Stimulated activated CD8-positive, alpha-beta memory T cell treated with anti-CD3 and anti-CD28 coated beads, Interleukin-15, amount 100 ng/mL, for 24 hours (primary cell): ENCODE measurements at regions not wholly inside any gene's neighbourhood (a gene's known extent, or its start where the extent isn't known, plus 50 kb on each side); places are given as distances from the start of the nearest gene placed in this dataset.
"Not testable (repeated sequence)": the region's sequence is repeated elsewhere in the genome, so short reads cannot be mapped to it uniquely, and the experiment has no call there.

Experiments
- DNase-seq: peaks from one replicate; pipeline ENCODE4 v3.0.0-alpha.2; 2020; ENCODE audit warnings: low read depth

DNA sequence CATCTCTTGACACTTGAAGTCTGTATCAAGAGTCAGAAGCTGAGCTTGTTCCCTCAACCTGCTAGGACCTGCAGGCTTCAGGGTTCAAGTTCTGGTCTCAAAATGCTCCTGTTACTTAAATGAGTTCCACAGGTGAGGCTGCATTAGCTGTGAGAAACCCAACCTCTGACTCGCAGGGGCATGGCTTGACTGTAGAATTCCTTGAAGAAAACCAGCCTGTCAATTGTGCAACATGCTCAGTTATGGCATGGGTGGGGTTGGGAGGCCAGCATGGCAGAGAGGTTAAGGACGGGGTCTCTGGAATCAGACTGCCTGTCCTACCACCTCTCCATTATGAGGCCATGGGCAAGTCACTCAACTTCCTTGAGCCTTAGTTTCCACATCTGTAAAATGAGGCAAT, 235.8 kb downstream of the EN1 start:
- DNase-seq = no peak

GRCh38 chr2:118609138-118609537, 238.3 kb downstream of the EN1 start:
- no peak for DNase-seq

DNA sequence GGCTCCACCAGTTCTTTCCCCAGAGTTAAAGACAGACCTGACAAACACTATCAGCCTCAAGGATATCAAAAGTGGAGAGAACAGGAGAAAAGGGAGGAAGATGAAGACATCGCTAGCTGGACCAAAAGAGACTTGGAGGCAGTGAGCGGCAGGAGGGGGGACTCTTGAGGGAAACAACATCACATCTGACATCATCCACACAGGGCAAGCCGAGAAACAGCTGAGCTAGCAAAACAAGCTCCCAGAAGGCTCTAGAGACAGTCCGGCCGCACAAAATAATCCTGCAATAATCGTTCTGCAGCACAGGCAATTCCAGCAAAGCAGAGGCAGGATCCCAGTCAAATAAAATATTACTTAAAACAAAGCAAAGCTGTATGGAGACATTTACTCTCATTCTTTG, 239.8 kb downstream of the EN1 start:
- DNase-seq = no peak

DNA sequence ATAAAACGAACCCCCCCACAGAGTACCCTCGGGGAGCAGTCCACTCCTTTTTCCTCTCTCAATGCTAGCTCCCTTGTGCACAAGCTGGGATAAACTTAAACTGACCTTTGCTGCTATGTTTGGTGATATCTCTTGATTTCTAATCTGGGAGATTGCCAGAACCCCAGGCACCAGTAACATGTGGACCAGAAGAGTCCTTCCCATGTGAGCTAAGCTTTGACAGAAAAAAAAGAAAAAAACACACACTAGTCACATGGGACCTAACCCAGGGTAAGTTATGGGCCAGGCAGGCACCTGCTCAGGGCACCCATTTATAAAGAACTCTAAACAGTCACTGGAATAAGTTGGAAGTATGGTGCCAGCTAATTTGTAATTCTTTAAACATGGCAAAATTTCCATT, 242.6 kb downstream of the EN1 start:
- no peak for DNase-seq

GRCh38 chr2:118604371-118604770, 243.1 kb downstream of the EN1 start:
- no peak for DNase-seq

- no peak for DNase-seq
Measured at GRCh38 chr2:118599141-118599540, 248.3 kb downstream of the EN1 start.

- no peak for DNase-seq
Measured at GRCh38 chr2:118596620-118597019, 250.8 kb downstream of the EN1 start.

DNA sequence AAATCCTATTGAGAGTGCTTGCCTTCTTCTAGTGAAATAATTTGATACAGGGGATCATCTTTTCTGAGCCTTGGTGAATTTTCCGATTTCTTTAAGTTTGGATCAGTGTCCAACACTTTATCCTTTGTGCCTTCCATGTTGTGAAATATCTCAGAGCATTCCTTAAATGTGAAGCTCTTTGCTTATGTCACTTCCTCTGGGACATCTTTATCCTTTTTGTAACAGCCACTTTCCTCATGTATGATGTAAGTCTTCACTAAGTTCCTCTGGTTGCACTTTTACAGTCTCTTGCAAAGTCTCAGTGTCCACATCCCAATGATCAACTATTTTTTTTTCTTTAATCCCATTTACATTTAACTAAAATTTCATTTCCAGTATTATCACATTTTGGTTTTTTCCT, 254.2 kb downstream of the EN1 start:
- no peak for DNase-seq

- DNase-seq = no peak
Measured at GRCh38 chr2:118591223-118591622, 256.2 kb downstream of the EN1 start.

DNA sequence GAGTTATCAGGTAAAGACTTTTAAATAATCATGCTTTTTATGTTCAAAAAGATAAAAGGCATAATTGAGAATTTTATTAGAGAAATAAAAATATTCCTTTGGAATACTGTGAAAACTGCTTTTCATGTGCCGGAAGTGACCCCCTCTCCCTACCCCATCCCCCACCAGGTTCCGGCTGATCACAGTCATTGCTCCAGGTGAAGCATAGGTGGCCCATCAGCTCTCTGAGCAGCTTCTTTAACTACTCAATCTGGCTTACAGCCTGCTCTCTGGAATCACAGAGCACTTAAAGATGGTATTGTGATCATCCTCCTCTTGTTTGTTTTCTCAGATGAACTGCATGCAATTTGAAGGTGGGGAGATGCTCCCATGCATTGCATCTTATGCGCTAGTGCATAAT, 257.7 kb downstream of the EN1 start:
- DNase-seq = no peak

GRCh38 chr2:118588850-118589249, 258.6 kb downstream of the EN1 start:
- DNase-seq = no peak

DNA sequence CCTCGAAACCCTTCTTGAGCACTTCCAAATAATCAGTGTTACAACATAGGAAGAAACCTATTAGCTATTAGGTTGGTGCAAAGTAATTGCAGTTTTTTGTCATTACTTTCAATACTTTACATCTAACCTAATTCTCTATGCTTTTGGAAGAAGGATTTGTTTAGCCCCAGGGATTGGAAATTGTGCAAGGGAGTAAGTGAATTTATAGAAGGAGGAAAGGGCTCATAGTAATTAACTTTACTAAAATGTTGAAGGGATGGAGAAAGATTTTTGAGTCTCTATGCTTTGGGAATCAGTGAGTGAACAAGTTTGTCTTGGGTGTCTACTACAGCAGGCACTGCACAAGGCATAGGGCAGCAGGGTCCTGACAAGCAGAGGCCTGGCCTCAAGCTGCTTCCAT, 261.1 kb downstream of the EN1 start:
- no peak for DNase-seq

GRCh38 chr2:118584877-118585276, 262.6 kb downstream of the EN1 start:
- DNase-seq = no peak

DNA sequence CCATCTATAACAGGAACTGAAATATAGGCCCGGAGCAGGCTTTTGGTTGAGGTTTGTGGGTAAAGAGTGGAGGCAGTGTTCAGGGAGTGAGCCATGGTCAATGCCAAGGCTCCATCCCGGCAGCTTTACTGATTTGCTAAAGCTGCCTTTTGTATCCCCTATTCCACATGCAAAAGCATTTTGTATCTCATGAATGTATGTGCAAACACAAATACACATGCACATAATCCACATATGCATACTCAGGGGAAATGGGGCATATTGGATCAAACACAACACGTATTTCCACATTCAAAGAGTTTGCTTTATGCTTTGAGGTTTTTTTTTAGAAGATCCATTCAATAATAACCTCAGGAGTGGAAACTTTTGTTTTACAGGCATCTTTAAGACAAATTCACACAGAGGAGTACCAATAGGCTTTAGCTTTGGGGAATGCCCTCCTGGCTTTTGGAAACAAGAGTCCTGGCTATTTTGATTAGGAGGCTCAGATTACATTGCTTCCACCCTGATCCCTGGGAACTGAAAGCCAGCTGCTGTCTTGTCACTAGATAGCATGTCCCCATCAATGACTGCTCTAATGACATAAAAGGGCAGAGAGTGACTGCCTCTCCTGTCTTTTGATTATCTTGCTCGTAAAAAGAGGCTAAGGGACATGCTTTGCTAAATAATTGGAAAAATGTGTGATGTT, 263.2 kb downstream of the EN1 start:
- DNase-seq = no peak

DNA sequence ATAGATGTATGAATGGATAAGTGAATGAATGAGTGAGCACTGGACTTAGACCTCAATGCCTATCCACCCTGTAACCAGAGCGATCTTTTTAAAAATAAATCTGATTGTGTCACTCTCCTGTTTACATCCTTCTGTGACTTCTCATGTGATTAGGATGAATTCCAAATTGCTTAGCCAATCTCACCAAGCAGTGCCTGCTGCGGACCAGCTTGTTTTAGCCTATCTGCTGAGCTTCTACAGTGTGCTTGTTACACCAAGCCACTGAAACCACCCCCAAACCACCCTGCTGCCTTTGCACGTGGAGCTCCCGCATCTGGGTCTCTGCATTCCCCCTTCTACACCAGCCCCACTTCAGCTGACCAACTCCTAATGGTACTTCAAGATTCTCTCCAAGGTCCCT, 265.4 kb downstream of the EN1 start:
- no peak for DNase-seq

- no peak for DNase-seq
Measured at GRCh38 chr2:118580651-118581050, 266.8 kb downstream of the EN1 start.

- no peak for DNase-seq
Measured at GRCh38 chr2:118580107-118580506, 267.3 kb downstream of the EN1 start.

GRCh38 chr2:118577202-118577601, 270.2 kb downstream of the EN1 start:
- DNase-seq = no peak

DNA sequence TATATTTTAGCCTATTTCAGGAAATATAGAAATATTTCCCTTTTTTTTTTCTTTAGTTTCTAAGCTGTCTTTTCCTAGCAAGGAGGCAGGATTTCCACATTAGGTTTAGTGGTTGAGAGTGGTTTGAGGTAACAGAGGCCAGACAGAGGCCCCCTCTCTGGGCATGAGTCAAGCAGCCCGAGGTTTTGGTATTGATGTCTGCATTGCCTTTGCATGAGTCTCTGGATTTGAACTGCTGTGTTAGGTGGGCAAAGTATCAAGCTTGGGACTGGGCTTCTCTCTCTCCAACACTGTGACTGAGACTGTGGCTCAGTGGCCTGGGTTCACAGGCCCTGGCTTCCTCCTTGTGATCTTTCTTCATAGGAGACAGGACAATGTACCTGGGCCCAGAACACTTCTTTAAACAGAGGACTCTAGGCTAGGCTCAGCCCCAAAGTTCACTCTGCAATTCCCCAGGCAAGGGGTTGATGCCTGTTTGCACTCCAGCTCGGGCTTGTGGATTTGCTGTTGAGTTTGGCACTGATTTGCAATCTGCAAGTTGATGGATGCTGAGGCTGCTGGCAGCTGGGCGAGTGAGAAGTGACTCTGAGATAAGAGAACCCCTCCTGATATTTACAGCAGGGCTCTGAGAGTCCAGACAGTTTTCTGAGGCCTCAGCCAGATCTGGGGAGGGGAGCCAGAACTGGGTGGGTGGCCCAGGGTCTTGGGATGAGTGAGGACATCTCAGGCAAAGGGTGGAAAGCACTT, 271.2 kb downstream of the EN1 start:
- no peak for DNase-seq

- DNase-seq = not testable (repeated sequence)
Measured at GRCh38 chr2:118572380-118572779, 275.1 kb downstream of the EN1 start.

DNA sequence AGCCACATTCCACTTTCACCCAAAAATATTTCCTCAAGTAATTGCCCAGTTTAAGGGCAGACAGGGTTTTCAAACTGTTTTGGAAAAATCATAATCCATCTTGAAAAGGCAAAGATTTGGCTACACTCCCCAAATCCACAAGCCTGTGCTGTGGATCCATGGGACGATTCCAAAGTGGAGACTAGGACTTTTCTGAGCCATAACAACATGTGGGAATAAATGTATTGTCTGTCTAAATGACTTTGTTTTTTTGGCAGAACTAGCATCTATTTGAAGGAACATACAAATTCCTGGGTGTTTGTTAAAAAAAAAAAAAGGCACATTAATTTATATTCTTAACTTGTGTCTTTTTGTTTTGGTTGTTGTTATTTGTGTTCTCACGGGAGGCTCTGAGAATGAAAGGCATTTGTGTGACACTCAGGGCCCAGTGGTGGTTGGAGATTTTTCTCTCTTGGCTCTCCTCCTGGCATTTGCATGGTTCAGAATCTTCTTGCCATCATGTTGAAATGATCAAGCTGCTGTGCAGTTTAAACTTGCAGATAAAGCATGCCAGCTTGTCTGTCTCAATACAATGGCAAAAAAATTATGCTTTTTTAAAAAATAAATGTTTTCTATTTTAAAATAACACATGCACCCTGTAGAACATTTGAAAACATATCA, 277.4 kb downstream of the EN1 start:
- no peak for DNase-seq

DNA sequence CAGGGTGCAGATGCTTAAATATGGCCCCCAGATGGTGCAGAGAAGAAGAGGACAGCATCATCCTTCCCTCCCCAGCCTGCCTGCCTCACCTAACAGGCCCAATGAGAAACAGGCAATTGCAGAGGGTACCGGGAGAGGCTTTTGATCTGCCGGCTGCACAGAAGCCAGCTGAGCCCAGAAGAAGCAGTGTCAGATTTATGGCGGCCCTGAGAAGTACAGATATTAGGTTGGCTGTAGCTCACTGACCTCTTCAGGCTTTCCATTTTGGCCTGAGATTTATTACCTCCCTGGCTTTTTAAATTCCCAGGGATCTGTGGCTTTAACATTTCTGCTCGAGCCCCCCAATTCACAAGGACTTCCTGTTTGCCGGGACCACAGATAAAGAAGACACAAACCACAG, 278.7 kb downstream of the EN1 start:
- no peak for DNase-seq

GRCh38 chr2:118565786-118566540, 281.5 kb downstream of the EN1 start:
- DNase-seq = no peak
